HL-60 (cell line): ENCODE measurements at regions not wholly inside any gene's neighbourhood (a gene's known extent, or its start where the extent isn't known, plus 50 kb on each side); places are given as distances from the start of the nearest gene placed in this dataset.

ENCODE experiments used
- DNase-seq, 2 experiments: peaks; one replicate each; pipeline ENCODE4 v3.0.0-alpha.2; 2010 to 2020; ENCODE audit warnings: low read depth in 1 of 2, low spot score in 1 of 2
- H3K27ac ChIP-seq: fragments of 250-450 bp; sonication (Bioruptor Pico); replicated peaks from 2 replicates; pipeline ENCODE4 v1.5.1; 2020; ENCODE audit warnings: mild to moderate bottlenecking, moderate library complexity
- H3K27me3 ChIP-seq: fragments of 250-450 bp; sonication (Bioruptor Pico); 2 replicates; pipeline ENCODE4 v1.5.1; 2021; ENCODE audit warnings: mild to moderate bottlenecking, moderate library complexity; ENCODE audit not compliant: insufficient read depth, poor library complexity, severe bottlenecking
- H3K4me3 ChIP-seq: replicated peaks from 2 replicates; pipeline ENCODE4 v1.5.1; 2011; ENCODE audit warnings: mild to moderate bottlenecking, control low read depth, low read length; ENCODE audit not compliant: insufficient read depth
- GABPA ChIP-seq: IDR thresholded peaks from 2 replicates; pipeline ENCODE4 v1.6.1; 2012; ENCODE audit warnings: low read depth
- POLR2AphosphoS5 ChIP-seq: IDR thresholded peaks from 2 replicates; pipeline ENCODE4 v1.6.1; 2012; ENCODE audit warnings: low read depth
- SPI1 ChIP-seq: IDR thresholded peaks from 2 replicates; pipeline ENCODE4 v1.6.1; 2012; ENCODE audit warnings: low read depth, mild to moderate bottlenecking, borderline replicate concordance
- TF ChIP-seq, protein P1 (sequence below): IDR thresholded peaks from one replicate; pipeline ENCODE4 v1.5.1; 2011; ENCODE audit warnings: low read length, control low read depth, inconsistent platforms; ENCODE audit not compliant: insufficient read depth
- TF ChIP-seq, protein P2 (sequence below): IDR thresholded peaks from 2 replicates; pipeline ENCODE4 v1.6.1; 2012; ENCODE audit warnings: low read depth; ENCODE audit not compliant: insufficient replicate concordance

DNA sequence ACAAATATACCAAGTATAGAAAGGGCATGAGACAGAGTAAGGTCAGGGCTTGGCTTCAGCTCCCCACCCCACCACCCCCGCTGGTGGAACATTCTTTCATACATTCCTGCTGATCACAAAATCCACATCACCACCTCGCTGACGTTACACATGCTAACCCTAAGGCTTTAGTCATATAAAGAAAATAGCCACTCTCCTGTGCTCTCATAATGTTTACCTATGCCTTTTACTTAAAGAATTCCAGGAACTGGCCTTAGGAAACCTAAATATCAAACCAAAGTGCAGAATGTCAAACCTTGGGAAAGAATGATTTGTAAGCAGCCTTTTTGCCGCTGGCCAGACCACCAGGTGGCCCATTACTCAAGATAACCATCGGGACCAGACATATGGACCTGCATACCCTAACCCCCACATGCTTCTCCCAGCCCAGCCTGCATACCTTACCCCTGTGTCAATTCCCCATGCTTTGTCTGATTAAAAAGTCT, 136.3 kb upstream of the SLC39A10 start:
- no peak for DNase-seq
- no peaks in the 10 kb centered on the region for H3K27me3 ChIP-seq
- H3K4me3 ChIP-seq: no peak overlapping the region
- TF ChIP-seq, protein P1, sequence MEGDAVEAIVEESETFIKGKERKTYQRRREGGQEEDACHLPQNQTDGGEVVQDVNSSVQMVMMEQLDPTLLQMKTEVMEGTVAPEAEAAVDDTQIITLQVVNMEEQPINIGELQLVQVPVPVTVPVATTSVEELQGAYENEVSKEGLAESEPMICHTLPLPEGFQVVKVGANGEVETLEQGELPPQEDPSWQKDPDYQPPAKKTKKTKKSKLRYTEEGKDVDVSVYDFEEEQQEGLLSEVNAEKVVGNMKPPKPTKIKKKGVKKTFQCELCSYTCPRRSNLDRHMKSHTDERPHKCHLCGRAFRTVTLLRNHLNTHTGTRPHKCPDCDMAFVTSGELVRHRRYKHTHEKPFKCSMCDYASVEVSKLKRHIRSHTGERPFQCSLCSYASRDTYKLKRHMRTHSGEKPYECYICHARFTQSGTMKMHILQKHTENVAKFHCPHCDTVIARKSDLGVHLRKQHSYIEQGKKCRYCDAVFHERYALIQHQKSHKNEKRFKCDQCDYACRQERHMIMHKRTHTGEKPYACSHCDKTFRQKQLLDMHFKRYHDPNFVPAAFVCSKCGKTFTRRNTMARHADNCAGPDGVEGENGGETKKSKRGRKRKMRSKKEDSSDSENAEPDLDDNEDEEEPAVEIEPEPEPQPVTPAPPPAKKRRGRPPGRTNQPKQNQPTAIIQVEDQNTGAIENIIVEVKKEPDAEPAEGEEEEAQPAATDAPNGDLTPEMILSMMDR: no peak
- TF ChIP-seq POLR2AphosphoS5 (no peak), GABPA (no peak), SPI1 (no peak)
- TF ChIP-seq, protein P2, sequence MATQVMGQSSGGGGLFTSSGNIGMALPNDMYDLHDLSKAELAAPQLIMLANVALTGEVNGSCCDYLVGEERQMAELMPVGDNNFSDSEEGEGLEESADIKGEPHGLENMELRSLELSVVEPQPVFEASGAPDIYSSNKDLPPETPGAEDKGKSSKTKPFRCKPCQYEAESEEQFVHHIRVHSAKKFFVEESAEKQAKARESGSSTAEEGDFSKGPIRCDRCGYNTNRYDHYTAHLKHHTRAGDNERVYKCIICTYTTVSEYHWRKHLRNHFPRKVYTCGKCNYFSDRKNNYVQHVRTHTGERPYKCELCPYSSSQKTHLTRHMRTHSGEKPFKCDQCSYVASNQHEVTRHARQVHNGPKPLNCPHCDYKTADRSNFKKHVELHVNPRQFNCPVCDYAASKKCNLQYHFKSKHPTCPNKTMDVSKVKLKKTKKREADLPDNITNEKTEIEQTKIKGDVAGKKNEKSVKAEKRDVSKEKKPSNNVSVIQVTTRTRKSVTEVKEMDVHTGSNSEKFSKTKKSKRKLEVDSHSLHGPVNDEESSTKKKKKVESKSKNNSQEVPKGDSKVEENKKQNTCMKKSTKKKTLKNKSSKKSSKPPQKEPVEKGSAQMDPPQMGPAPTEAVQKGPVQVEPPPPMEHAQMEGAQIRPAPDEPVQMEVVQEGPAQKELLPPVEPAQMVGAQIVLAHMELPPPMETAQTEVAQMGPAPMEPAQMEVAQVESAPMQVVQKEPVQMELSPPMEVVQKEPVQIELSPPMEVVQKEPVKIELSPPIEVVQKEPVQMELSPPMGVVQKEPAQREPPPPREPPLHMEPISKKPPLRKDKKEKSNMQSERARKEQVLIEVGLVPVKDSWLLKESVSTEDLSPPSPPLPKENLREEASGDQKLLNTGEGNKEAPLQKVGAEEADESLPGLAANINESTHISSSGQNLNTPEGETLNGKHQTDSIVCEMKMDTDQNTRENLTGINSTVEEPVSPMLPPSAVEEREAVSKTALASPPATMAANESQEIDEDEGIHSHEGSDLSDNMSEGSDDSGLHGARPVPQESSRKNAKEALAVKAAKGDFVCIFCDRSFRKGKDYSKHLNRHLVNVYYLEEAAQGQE: no peak
- H3K27ac ChIP-seq: no peak overlapping the region

DNA sequence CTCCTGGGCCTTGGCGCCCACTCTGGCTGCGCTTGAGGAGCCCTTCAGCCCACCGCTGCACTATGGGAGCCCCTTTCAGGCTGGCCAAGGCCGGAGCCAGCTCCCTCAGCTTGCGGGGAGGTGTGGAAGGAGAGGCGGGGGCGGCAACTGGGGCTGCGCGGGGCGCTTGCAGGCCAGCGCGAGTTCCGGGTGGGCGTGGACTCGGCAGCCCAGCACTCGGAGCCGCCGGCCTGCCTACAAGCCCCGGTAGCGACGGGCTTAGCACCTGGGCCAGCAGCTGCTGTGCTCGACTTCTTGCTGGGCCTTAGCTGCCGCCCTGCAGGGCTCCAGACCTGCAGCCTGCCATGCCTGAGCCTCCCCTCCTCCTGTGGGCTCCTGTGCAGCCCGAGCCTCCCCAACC, 141.5 kb upstream of the SLC39A10 start:
- H3K27me3 ChIP-seq: no peaks in the 10 kb centered on the region
- TF ChIP-seq, protein P2: no peak
- TF ChIP-seq GABPA (no peak), POLR2AphosphoS5 (no peak), SPI1 (no peak)
- TF ChIP-seq, protein P1: no peak
- H3K4me3 ChIP-seq: no peak overlapping the region
- no peak for DNase-seq
- H3K27ac ChIP-seq: no peak overlapping the region

DNA sequence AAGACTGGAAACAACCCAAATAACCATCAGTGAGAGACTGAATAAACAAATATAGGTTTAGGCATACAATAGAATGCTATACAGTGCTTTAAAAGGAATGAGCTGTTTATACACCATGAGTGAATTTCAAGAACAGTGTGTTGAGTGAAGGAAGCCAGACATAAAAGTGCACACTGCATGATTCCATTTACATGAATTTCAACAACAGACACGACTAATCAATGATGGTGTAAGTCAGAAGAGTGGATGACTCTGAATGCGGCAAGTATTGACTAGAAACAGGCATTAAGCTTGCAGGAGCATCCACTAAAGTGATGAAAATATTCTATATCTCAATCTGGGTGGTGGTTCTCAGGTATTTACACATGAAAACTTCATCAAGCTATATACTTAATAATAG, 142.7 kb upstream of the SLC39A10 start:
- TF ChIP-seq, protein P2: no peak
- TF ChIP-seq, protein P1: no peak
- TF ChIP-seq SPI1 (no peak), GABPA (no peak)
- H3K4me3 ChIP-seq: no peak overlapping the region
- H3K27ac ChIP-seq: no peak overlapping the region
- DNase-seq: no peak
- no peaks in the 10 kb centered on the region for H3K27me3 ChIP-seq
